ENCODE measurements at regions not wholly inside any gene's neighbourhood (a gene's known extent, or its start where the extent isn't known, plus 50 kb on each side); places are given as distances from the start of the nearest gene placed in this dataset.

- DNase-seq = no peak
- peaks cover 4% of the 10 kb centered on the region for H3K27me3 Mint-ChIP-seq (ENCODE audit: low read depth, poor library complexity)
- peaks cover 19% of the 10 kb centered on the region for H3K4me1 Mint-ChIP-seq
- TF ChIP-seq CTCF (IDR thresholded peaks at IDR 0.05) = no peak
- no peak overlapping the region for H3K27ac Mint-ChIP-seq
- no peak overlapping the region for H3K4me3 Mint-ChIP-seq
- H3K9me3 Mint-ChIP-seq = peaks cover 10% of the 10 kb centered on the region
- no peaks in the 10 kb centered on the region for H3K36me3 Mint-ChIP-seq (ENCODE audit: low read depth)
Observed at GRCh38 chr2:217573571-217573970, 429.2 kb downstream of the TNS1 start.

- no peak for DNase-seq
- peaks cover 2% of the 10 kb centered on the region for H3K36me3 Mint-ChIP-seq (ENCODE audit: low read depth)
- H3K4me3 Mint-ChIP-seq = no peak overlapping the region
- H3K9me3 Mint-ChIP-seq = peaks cover 10% of the 10 kb centered on the region
- peaks cover 8% of the 10 kb centered on the region for H3K27me3 Mint-ChIP-seq (ENCODE audit: low read depth, poor library complexity)
- no peak overlapping the region for H3K27ac Mint-ChIP-seq
- TF ChIP-seq CTCF (IDR thresholded peaks at IDR 0.05) = no peak
- H3K4me1 Mint-ChIP-seq = peaks cover 25% of the 10 kb centered on the region
Observed at GRCh38 chr2:217570394-217570793, 432.4 kb downstream of the TNS1 start.

- H3K36me3 Mint-ChIP-seq (ENCODE audit: low read depth) = peaks cover 11% of the 10 kb centered on the region
- DNase-seq = no peak
- H3K4me3 Mint-ChIP-seq = no peak overlapping the region
- H3K4me1 Mint-ChIP-seq = peaks cover 21% of the 10 kb centered on the region
- peak overlapping the region; percentile 87 for H3K27ac Mint-ChIP-seq
- peaks cover 8% of the 10 kb centered on the region for H3K27me3 Mint-ChIP-seq (ENCODE audit: low read depth, poor library complexity)
- TF ChIP-seq CTCF (IDR thresholded peaks at IDR 0.05) = no peak
- peaks cover 9% of the 10 kb centered on the region for H3K9me3 Mint-ChIP-seq
Observed at GRCh38 chr2:217568289-217568971, 434.4 kb downstream of the TNS1 start.

- Mint-ChIP-seq H3K9me3 (peaks cover 45% of the 10 kb centered on the region), H3K4me3 (no peak overlapping the region), H3K27me3 (ENCODE audit: low read depth, poor library complexity) (peaks cover 4% of the 10 kb centered on the region), H3K4me1 (peaks cover 23% of the 10 kb centered on the region), H3K27ac (no peak overlapping the region), H3K36me3 (ENCODE audit: low read depth) (peaks cover 47% of the 10 kb centered on the region)
- TF ChIP-seq CTCF (IDR thresholded peaks at IDR 0.05) = no peak
- DNase-seq = no peak
Observed at GRCh38 chr2:217563565-217563964, 439.2 kb downstream of the TNS1 start.

GRCh38 chr2:217562871-217563480 is 439.8 kb downstream of the TNS1 start:
- DNase-seq = no peak
- peaks cover 53% of the 10 kb centered on the region for H3K36me3 Mint-ChIP-seq (ENCODE audit: low read depth)
- peaks cover 23% of the 10 kb centered on the region for H3K4me1 Mint-ChIP-seq
- H3K4me3 Mint-ChIP-seq = no peak overlapping the region
- H3K9me3 Mint-ChIP-seq = peaks cover 45% of the 10 kb centered on the region
- no peaks in the 10 kb centered on the region for H3K27me3 Mint-ChIP-seq (ENCODE audit: low read depth, poor library complexity)
- TF ChIP-seq CTCF (IDR thresholded peaks at IDR 0.05) = no peak
- peak overlapping the region; percentile 38 for H3K27ac Mint-ChIP-seq

GRCh38 chr2:217559084-217559483 is 443.7 kb downstream of the TNS1 start:
- Mint-ChIP-seq H3K36me3 (ENCODE audit: low read depth) (peaks cover 54% of the 10 kb centered on the region), H3K9me3 (peaks cover 44% of the 10 kb centered on the region), H3K27ac (no peak overlapping the region), H3K4me3 (no peak overlapping the region), H3K27me3 (ENCODE audit: low read depth, poor library complexity) (no peaks in the 10 kb centered on the region), H3K4me1 (peaks cover 61% of the 10 kb centered on the region)
- no peak for DNase-seq
- no peak for TF ChIP-seq CTCF (IDR thresholded peaks at IDR 0.05)

All from nephron progenitor cell (in vitro differentiated cells).